H4 (cell line): ENCODE measurements at regions not wholly inside any gene's neighbourhood (a gene's known extent, or its start where the extent isn't known, plus 50 kb on each side); places are given as distances from the start of the nearest gene placed in this dataset.

Source experiments
- DNase-seq: peaks from one replicate; pipeline ENCODE4 v3.0.0-alpha.2; 2015; ENCODE audit warnings: low spot score

GRCh38 chr1:201748335-201748734 is 80.6 kb upstream of the IPO9 start:
- DNase-seq, result peak; percentile 29

- DNase-seq, result no peak
Observed at GRCh38 chr1:201749059-201749690, 79.8 kb upstream of the IPO9 start.

- DNase-seq, result no peak
Observed at GRCh38 chr1:201750120-201750519, 78.8 kb upstream of the IPO9 start.

GRCh38 chr1:201750934-201751333 is 78.0 kb upstream of the IPO9 start:
- DNase-seq, result no peak

GRCh38 chr1:201751872-201752271 is 77.1 kb upstream of the IPO9 start:
- no peak for DNase-seq

GRCh38 chr1:201752333-201752732 is 76.6 kb upstream of the IPO9 start:
- no peak for DNase-seq

- no peak for DNase-seq
Observed at GRCh38 chr1:201753492-201753891, 75.5 kb upstream of the IPO9 start.

- DNase-seq, result no peak
Observed at GRCh38 chr1:201754353-201754752, 74.6 kb upstream of the IPO9 start.

- DNase-seq, result no peak
Observed at GRCh38 chr1:201755200-201755599, 73.8 kb upstream of the IPO9 start.

- DNase-seq, result no peak
Observed at GRCh38 chr1:201756406-201756805, 72.6 kb upstream of the IPO9 start.

- DNase-seq, result no peak
Observed at GRCh38 chr1:201758499-201759050, 70.4 kb upstream of the IPO9 start.

- no peak for DNase-seq
Observed at GRCh38 chr1:201759194-201759815, 69.7 kb upstream of the IPO9 start.

GRCh38 chr1:201760516-201760915 is 68.4 kb upstream of the IPO9 start:
- no peak for DNase-seq

- DNase-seq, result no peak
Observed at GRCh38 chr1:201761178-201761577, 67.8 kb upstream of the IPO9 start.

GRCh38 chr1:201761871-201762270 is 67.1 kb upstream of the IPO9 start:
- DNase-seq, result no peak

GRCh38 chr1:201762381-201762780 is 66.6 kb upstream of the IPO9 start:
- DNase-seq, result no peak

- no peak for DNase-seq
Observed at GRCh38 chr1:201763455-201764140, 65.4 kb upstream of the IPO9 start.

GRCh38 chr1:201764166-201764565 is 64.8 kb upstream of the IPO9 start:
- no peak for DNase-seq

- DNase-seq, result no peak
Observed at GRCh38 chr1:201764579-201764978, 64.4 kb upstream of the IPO9 start.

- DNase-seq, result peak; percentile 71
Observed at GRCh38 chr1:201766131-201766866, 62.7 kb upstream of the IPO9 start.

- no peak for DNase-seq
Observed at GRCh38 chr1:201767339-201767738, 61.6 kb upstream of the IPO9 start.

GRCh38 chr1:201769072-201769471 is 59.9 kb upstream of the IPO9 start:
- no peak for DNase-seq
